Uterus (tissue), 2 donors: ENCODE measurements at regions not wholly inside any gene's neighbourhood (a gene's known extent, or its start where the extent isn't known, plus 50 kb on each side); places are given as distances from the start of the nearest gene placed in this dataset.

ENCODE experiments used
- POLR2A ChIP-seq, 2 donors: fragments of 450-650 bp; IDR thresholded peaks; one replicate each; pipeline ENCODE4 v1.6.1; 2016; ENCODE audit warnings: antibody characterized with exemption in 2 of 2, mild to moderate bottlenecking in 1 of 2, moderate library complexity in 1 of 2
- TF ChIP-seq, protein P1 (sequence below), 4 experiments: fragments of 200-600 bp in 2 of 4; fragments of 450-650 bp in 2 of 4; sonication (generic) in 2 of 4; IDR thresholded peaks; one replicate each; pipeline ENCODE4 v1.5.1; 2016 to 2019; ENCODE audit warnings: antibody characterized with exemption in 4 of 4, mild to moderate bottlenecking in 2 of 4, moderate library complexity in 1 of 4

DNA sequence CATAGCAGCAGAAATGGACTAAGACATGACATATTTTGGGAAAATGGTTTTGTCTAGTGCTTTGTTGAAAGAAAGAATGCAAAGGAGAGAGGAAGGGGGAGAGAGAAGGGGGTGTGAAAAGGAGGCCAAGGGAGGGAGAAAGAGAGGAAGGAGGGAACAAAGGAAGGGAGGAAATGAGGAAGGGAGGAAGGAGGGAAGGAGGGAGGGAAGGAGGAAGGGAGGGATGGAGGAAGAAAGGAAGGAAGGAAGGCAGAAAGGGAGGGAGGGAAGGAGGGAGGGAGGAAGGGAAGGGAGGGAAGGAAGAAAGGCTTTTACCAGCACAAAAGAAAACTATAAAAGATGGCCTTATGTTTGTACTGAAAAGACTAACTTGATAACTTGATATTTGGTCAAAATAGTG is 65.1 kb upstream of the ST8SIA6 start:
- no peak for TF ChIP-seq POLR2A (IDR thresholded peaks at IDR 0.05)
- TF ChIP-seq, protein P1, sequence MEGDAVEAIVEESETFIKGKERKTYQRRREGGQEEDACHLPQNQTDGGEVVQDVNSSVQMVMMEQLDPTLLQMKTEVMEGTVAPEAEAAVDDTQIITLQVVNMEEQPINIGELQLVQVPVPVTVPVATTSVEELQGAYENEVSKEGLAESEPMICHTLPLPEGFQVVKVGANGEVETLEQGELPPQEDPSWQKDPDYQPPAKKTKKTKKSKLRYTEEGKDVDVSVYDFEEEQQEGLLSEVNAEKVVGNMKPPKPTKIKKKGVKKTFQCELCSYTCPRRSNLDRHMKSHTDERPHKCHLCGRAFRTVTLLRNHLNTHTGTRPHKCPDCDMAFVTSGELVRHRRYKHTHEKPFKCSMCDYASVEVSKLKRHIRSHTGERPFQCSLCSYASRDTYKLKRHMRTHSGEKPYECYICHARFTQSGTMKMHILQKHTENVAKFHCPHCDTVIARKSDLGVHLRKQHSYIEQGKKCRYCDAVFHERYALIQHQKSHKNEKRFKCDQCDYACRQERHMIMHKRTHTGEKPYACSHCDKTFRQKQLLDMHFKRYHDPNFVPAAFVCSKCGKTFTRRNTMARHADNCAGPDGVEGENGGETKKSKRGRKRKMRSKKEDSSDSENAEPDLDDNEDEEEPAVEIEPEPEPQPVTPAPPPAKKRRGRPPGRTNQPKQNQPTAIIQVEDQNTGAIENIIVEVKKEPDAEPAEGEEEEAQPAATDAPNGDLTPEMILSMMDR (IDR thresholded peaks at IDR 0.05), result no peak
